HL-60 (cell line): ENCODE measurements at regions not wholly inside any gene's neighbourhood (a gene's known extent, or its start where the extent isn't known, plus 50 kb on each side); places are given as distances from the start of the nearest gene placed in this dataset.

Experiments used
- REST ChIP-seq: IDR thresholded peaks from 2 replicates; pipeline ENCODE4 v1.6.1; 2012; ENCODE audit warnings: low read depth; ENCODE audit not compliant: insufficient replicate concordance
- TF ChIP-seq, protein P1 (sequence below): IDR thresholded peaks from one replicate; pipeline ENCODE4 v1.5.1; 2011; ENCODE audit warnings: low read length, control low read depth, inconsistent platforms; ENCODE audit not compliant: insufficient read depth

- TF ChIP-seq, protein P1, sequence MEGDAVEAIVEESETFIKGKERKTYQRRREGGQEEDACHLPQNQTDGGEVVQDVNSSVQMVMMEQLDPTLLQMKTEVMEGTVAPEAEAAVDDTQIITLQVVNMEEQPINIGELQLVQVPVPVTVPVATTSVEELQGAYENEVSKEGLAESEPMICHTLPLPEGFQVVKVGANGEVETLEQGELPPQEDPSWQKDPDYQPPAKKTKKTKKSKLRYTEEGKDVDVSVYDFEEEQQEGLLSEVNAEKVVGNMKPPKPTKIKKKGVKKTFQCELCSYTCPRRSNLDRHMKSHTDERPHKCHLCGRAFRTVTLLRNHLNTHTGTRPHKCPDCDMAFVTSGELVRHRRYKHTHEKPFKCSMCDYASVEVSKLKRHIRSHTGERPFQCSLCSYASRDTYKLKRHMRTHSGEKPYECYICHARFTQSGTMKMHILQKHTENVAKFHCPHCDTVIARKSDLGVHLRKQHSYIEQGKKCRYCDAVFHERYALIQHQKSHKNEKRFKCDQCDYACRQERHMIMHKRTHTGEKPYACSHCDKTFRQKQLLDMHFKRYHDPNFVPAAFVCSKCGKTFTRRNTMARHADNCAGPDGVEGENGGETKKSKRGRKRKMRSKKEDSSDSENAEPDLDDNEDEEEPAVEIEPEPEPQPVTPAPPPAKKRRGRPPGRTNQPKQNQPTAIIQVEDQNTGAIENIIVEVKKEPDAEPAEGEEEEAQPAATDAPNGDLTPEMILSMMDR, result no peak
- no peak for TF ChIP-seq REST
Observed at GRCh38 chr3:72009851-72010443, 225.0 kb upstream of the PROK2 start.
